ENCODE measurements at regions not wholly inside any gene's neighbourhood (a gene's known extent, or its start where the extent isn't known, plus 50 kb on each side); places are given as distances from the start of the nearest gene placed in this dataset.

DNA sequence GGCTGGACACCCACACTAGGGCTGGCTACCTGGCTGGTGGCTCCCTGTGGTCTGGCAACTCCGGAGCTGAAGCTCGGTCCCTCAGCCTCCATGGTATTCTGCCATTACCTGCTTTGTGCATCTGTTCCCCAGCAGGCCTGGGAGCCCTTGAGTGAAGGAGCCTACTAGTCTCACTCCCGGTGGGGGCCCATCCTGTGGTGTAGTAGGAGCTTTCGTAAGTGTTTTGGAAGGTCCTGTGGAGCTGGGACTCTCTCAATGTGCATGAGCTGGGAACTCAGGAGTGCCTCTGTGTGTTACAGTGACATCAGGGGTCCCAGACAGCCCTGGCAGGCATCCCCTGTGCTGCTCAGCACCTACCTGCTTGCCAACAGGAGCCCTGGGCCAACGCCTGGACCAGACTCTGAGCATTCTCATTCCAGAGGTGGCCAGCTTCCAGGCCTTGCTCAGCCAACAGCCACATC, 267.1 kb downstream of the GADD45G start:
- Histone ChIP-seq H3K4me1 (peaks cover 0 to 55% (median 22%) of the 10 kb centered on the region in 3 donors), H3K27ac (peak overlapping the region in 2 of 4 donors; percentile 66 to 73), H3K36me3 (no peaks in the 10 kb centered on the region), H3K9me3 (no peaks in the 10 kb centered on the region), H3K27me3 (no peaks in the 10 kb centered on the region), H3K4me3 (no peak overlapping the region)
- no peak for ATAC-seq
- TF ChIP-seq EP300 (IDR thresholded peaks at IDR 0.05), result no peak
- 83% methylated on average over 2 of the region's 5 CpGs; no CpG with 5 or more reads in 1 of the 2 donors for WGBS, 2 donors (ENCODE audit: low coverage in 1 of 2)

GRCh38 chr9:89872426-89872912, 267.7 kb downstream of the GADD45G start:
- Histone ChIP-seq H3K4me3 (no peak overlapping the region), H3K36me3 (no peaks in the 10 kb centered on the region), H3K9me3 (no peaks in the 10 kb centered on the region), H3K27me3 (no peaks in the 10 kb centered on the region), H3K27ac (peak overlapping the region in 3 of 4 donors; percentile 39 to 73 (median 66)), H3K4me1 (peaks cover 0 to 61% (median 22%) of the 10 kb centered on the region in 3 donors)
- TF ChIP-seq POLR2A (IDR thresholded peaks at IDR 0.05) (no peak), POLR2AphosphoS5 (IDR thresholded peaks at IDR 0.05) (no peak), CTCF (IDR thresholded peaks at IDR 0.05) (no peak), EP300 (IDR thresholded peaks at IDR 0.05) (no peak)
- 40 to 59% methylated on average over 1 to 4 of the region's 9 CpGs for WGBS, 2 donors (ENCODE audit: low coverage in 1 of 2)
- no peak for ATAC-seq

GRCh38 chr9:89872913-89873707, 268.3 kb downstream of the GADD45G start:
- H3K4me1 ChIP-seq, result peaks cover 0 to 68% (median 22%) of the 10 kb centered on the region in 3 donors
- TF ChIP-seq POLR2AphosphoS5 (IDR thresholded peaks at IDR 0.05), result peak; percentile 5
- no peak for TF ChIP-seq POLR2A (IDR thresholded peaks at IDR 0.05)
- no peak for TF ChIP-seq CTCF (IDR thresholded peaks at IDR 0.05)
- no peaks in the 10 kb centered on the region for H3K27me3 ChIP-seq
- no peaks in the 10 kb centered on the region for H3K36me3 ChIP-seq
- peak overlapping the region in 3 of 4 donors; percentile 39 to 73 (median 66) for H3K27ac ChIP-seq
- WGBS, 2 donors (ENCODE audit: low coverage in 1 of 2), result 37% methylated on average over 2 of the region's 11 CpGs; no CpG with 5 or more reads in 1 of the 2 donors
- H3K9me3 ChIP-seq, result no peaks in the 10 kb centered on the region
- H3K4me3 ChIP-seq, result no peak overlapping the region
- ATAC-seq, result peak; percentile 9

- H3K9me3 ChIP-seq, result no peaks in the 10 kb centered on the region
- H3K36me3 ChIP-seq, result no peaks in the 10 kb centered on the region
- no peak overlapping the region for H3K4me3 ChIP-seq
- H3K27me3 ChIP-seq, result no peaks in the 10 kb centered on the region
- 87 to 91% methylated on average over 3 to 6 of the region's 8 CpGs for WGBS, 2 donors (ENCODE audit: low coverage in 1 of 2)
- no peak for TF ChIP-seq EP300 (IDR thresholded peaks at IDR 0.05)
- TF ChIP-seq POLR2AphosphoS5 (IDR thresholded peaks at IDR 0.05), result no peak
- no peak for TF ChIP-seq POLR2A (IDR thresholded peaks at IDR 0.05)
- TF ChIP-seq CTCF (IDR thresholded peaks at IDR 0.05), result no peak
- peaks cover 0 to 74% (median 29%) of the 10 kb centered on the region in 3 donors for H3K4me1 ChIP-seq
- ATAC-seq, result no peak
- H3K27ac ChIP-seq, result peak overlapping the region in 2 of 4 donors; percentile 73 to 79
Measured at GRCh38 chr9:89873801-89874200, 269.0 kb downstream of the GADD45G start.

GRCh38 chr9:89874351-89875321, 269.8 kb downstream of the GADD45G start:
- Histone ChIP-seq H3K4me3 (no peak overlapping the region), H3K27ac (peak overlapping the region in 3 of 4 donors; percentile 73 to 79 (median 73)), H3K27me3 (no peaks in the 10 kb centered on the region), H3K9me3 (no peaks in the 10 kb centered on the region), H3K4me1 (peaks cover 0 to 83% (median 36%) of the 10 kb centered on the region in 3 donors), H3K36me3 (no peaks in the 10 kb centered on the region)
- 42 to 46% methylated on average over 3 to 12 of the region's 18 CpGs for WGBS, 2 donors (ENCODE audit: low coverage in 1 of 2)
- ATAC-seq, result no peak
- TF ChIP-seq POLR2AphosphoS5 (IDR thresholded peaks at IDR 0.05) (peak; percentile 46), POLR2A (IDR thresholded peaks at IDR 0.05) (no peak)

Measured in gastroesophageal sphincter (tissue), 4 donors.